ENCODE measurements at regions not wholly inside any gene's neighbourhood (a gene's known extent, or its start where the extent isn't known, plus 50 kb on each side); places are given as distances from the start of the nearest gene placed in this dataset.

GRCh38 chr4:7120341-7120740 lies 52.5 kb upstream of the GRPEL1 start:
- TF ChIP-seq CTCF (IDR thresholded peaks at IDR 0.05 in 2 of 3, conservative IDR thresholded peaks at IDR 0.05 in 1 of 3; ENCODE audit: control insufficient read depth in 2 of 3, extremely low read depth in 1 of 3, insufficient read depth in 1 of 3, low read depth in 3 of 3, low read length in 3 of 3) (no peak), RCOR1 (conservative IDR thresholded peaks at IDR 0.05; ENCODE audit: low read depth, low read length) (no peak)

All from GM12878 (cell line).